Liver (tissue), 3 donors: ENCODE measurements at regions not wholly inside any gene's neighbourhood (a gene's known extent, or its start where the extent isn't known, plus 50 kb on each side); places are given as distances from the start of the nearest gene placed in this dataset.

Experiments
- ATF3 ChIP-seq: IDR thresholded peaks from 2 replicates; pipeline ENCODE4 v1.6.1; 2016; ENCODE audit warnings: antibody characterized with exemption
- EGR1 ChIP-seq, 2 donors: IDR thresholded peaks; 2 replicates each; pipeline ENCODE4 v1.6.1; 2016 to 2018; ENCODE audit warnings: antibody characterized with exemption in 2 of 2, low read depth in 2 of 2
- FOXA1 ChIP-seq: IDR thresholded peaks from 2 replicates; pipeline ENCODE4 v1.6.1; 2016; ENCODE audit warnings: antibody characterized with exemption
- HNF4A ChIP-seq, 2 donors: conservative IDR thresholded peaks; 2 replicates each; pipeline ENCODE4 v1.6.1; 2016; ENCODE audit warnings: antibody characterized with exemption in 2 of 2, mild to moderate bottlenecking in 2 of 2
- HNF4G ChIP-seq: IDR thresholded peaks from 2 replicates; pipeline ENCODE4 v1.6.1; 2016; ENCODE audit warnings: antibody characterized with exemption
- JUND ChIP-seq, 2 donors: IDR thresholded peaks; 2 replicates each; pipeline ENCODE4 v1.6.1; 2016; ENCODE audit warnings: antibody characterized with exemption in 2 of 2
- MAX ChIP-seq: IDR thresholded peaks from 2 replicates; pipeline ENCODE4 v1.6.1; 2016; ENCODE audit warnings: antibody characterized with exemption
- RAD21 ChIP-seq, 2 donors: IDR thresholded peaks; 2 replicates each; pipeline ENCODE4 v1.6.1; 2016; ENCODE audit warnings: antibody characterized with exemption in 2 of 2, mild to moderate bottlenecking in 2 of 2
- SP1 ChIP-seq: IDR thresholded peaks from 2 replicates; pipeline ENCODE4 v1.6.1; 2018; ENCODE audit warnings: antibody characterized with exemption, mild to moderate bottlenecking
- TAF1 ChIP-seq: conservative IDR thresholded peaks from 2 replicates; pipeline ENCODE4 v1.6.1; 2016; ENCODE audit warnings: antibody characterized with exemption, mild to moderate bottlenecking
- YY1 ChIP-seq: IDR thresholded peaks from 2 replicates; pipeline ENCODE4 v1.6.1; 2016; ENCODE audit warnings: antibody characterized with exemption, mild to moderate bottlenecking
- TF ChIP-seq, protein P1 (sequence below): IDR thresholded peaks from 2 replicates; pipeline ENCODE4 v1.6.1; 2016; ENCODE audit warnings: antibody characterized with exemption, mild to moderate bottlenecking
- TF ChIP-seq, protein P2 (sequence below): fragments of 150-350 bp; IDR thresholded peaks from 2 replicates; pipeline ENCODE4 v1.5.1; 2017; ENCODE audit warnings: improper control_type of control experiment, low read depth, low read length; ENCODE audit not compliant: missing input control
- TF ChIP-seq, protein P3 (sequence below): IDR thresholded peaks from 2 replicates; pipeline ENCODE4 v1.6.1; 2016; ENCODE audit warnings: antibody characterized with exemption
- donor health status: healthy.
- donor health status: healthy.

DNA sequence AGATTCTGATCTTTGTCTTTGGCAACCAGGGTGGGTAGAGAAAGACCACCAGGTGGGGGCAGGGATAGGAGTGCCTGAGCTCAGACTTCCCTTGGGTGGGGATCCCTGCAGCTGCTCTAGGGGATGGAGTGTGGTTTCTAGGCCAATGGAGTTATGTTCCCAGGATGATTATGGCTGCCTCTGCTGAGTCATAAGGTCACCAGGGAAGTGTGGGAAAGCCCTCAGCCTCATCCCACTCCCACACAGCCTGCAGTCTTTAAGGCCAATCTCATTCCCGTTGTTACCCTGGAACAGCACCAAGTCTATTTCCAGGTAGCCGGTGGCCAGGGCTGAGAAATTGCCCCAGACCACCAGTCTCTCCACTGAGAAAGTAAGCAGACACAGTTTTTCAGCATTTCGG lies 2269.3 kb upstream of the RAG2 start:
- TF ChIP-seq, protein P1, sequence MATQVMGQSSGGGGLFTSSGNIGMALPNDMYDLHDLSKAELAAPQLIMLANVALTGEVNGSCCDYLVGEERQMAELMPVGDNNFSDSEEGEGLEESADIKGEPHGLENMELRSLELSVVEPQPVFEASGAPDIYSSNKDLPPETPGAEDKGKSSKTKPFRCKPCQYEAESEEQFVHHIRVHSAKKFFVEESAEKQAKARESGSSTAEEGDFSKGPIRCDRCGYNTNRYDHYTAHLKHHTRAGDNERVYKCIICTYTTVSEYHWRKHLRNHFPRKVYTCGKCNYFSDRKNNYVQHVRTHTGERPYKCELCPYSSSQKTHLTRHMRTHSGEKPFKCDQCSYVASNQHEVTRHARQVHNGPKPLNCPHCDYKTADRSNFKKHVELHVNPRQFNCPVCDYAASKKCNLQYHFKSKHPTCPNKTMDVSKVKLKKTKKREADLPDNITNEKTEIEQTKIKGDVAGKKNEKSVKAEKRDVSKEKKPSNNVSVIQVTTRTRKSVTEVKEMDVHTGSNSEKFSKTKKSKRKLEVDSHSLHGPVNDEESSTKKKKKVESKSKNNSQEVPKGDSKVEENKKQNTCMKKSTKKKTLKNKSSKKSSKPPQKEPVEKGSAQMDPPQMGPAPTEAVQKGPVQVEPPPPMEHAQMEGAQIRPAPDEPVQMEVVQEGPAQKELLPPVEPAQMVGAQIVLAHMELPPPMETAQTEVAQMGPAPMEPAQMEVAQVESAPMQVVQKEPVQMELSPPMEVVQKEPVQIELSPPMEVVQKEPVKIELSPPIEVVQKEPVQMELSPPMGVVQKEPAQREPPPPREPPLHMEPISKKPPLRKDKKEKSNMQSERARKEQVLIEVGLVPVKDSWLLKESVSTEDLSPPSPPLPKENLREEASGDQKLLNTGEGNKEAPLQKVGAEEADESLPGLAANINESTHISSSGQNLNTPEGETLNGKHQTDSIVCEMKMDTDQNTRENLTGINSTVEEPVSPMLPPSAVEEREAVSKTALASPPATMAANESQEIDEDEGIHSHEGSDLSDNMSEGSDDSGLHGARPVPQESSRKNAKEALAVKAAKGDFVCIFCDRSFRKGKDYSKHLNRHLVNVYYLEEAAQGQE, result no peak
- TF ChIP-seq, protein P2, sequence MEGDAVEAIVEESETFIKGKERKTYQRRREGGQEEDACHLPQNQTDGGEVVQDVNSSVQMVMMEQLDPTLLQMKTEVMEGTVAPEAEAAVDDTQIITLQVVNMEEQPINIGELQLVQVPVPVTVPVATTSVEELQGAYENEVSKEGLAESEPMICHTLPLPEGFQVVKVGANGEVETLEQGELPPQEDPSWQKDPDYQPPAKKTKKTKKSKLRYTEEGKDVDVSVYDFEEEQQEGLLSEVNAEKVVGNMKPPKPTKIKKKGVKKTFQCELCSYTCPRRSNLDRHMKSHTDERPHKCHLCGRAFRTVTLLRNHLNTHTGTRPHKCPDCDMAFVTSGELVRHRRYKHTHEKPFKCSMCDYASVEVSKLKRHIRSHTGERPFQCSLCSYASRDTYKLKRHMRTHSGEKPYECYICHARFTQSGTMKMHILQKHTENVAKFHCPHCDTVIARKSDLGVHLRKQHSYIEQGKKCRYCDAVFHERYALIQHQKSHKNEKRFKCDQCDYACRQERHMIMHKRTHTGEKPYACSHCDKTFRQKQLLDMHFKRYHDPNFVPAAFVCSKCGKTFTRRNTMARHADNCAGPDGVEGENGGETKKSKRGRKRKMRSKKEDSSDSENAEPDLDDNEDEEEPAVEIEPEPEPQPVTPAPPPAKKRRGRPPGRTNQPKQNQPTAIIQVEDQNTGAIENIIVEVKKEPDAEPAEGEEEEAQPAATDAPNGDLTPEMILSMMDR, result no peak
- TF ChIP-seq JUND (IDR thresholded peaks at IDR 0.05) (no peak), EGR1 (IDR thresholded peaks at IDR 0.05; ENCODE audit: low read depth in 2 of 2) (no peak), RAD21 (IDR thresholded peaks at IDR 0.05) (no peak), FOXA1 (no peak), SP1 (no peak), ATF3 (no peak), HNF4G (no peak), HNF4A (conservative IDR thresholded peaks at IDR 0.05) (no peak), TAF1 (no peak), MAX (no peak), YY1 (no peak)
- TF ChIP-seq, protein P3, sequence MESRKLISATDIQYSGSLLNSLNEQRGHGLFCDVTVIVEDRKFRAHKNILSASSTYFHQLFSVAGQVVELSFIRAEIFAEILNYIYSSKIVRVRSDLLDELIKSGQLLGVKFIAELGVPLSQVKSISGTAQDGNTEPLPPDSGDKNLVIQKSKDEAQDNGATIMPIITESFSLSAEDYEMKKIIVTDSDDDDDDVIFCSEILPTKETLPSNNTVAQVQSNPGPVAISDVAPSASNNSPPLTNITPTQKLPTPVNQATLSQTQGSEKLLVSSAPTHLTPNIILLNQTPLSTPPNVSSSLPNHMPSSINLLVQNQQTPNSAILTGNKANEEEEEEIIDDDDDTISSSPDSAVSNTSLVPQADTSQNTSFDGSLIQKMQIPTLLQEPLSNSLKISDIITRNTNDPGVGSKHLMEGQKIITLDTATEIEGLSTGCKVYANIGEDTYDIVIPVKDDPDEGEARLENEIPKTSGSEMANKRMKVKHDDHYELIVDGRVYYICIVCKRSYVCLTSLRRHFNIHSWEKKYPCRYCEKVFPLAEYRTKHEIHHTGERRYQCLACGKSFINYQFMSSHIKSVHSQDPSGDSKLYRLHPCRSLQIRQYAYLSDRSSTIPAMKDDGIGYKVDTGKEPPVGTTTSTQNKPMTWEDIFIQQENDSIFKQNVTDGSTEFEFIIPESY, result no peak
